Activated CD8-positive, alpha-beta T cell treated with anti-CD3 and anti-CD28 coated beads for 36 hours (primary cell): ENCODE measurements at regions not wholly inside any gene's neighbourhood (a gene's known extent, or its start where the extent isn't known, plus 50 kb on each side); places are given as distances from the start of the nearest gene placed in this dataset.
A peak's percentile ranks its signal among the peaks of the same experiment; 100 is the strongest.
"Not testable (repeated sequence)": the region's sequence is repeated elsewhere in the genome, so short reads cannot be mapped to it uniquely, and the experiment has no call there.

Experiments
- ATAC-seq: fragments of 200-7000 bp; cut with Tn5 transposase; one replicate; pipeline ENCODE4 v1.10.0; 2021; ENCODE audit warnings: mild to moderate bottlenecking, moderate library complexity
- CTCF ChIA-PET: fragments of 350-600 bp; sonication (Branson Sonifier 250); formaldehyde crosslinking; loops from one replicate; lab custom pipeline; 2021; ENCODE audit warnings: antibody characterized with exemption; lab: Charles Lee
- POLR2A ChIA-PET: fragments of 350-600 bp; sonication (Branson Sonifier 250); formaldehyde crosslinking; loops from one replicate; lab custom pipeline; 2021; ENCODE audit warnings: antibody characterized with exemption; lab: Charles Lee
- DNase-seq: peaks from one replicate; pipeline ENCODE4 v3.0.0-alpha.2; 2020
- H3K27ac Mint-ChIP-seq: one replicate; pipeline ENCODE4 v1.8.0; 2021; ENCODE audit warnings: mild to moderate bottlenecking, mixed read lengths
- H3K27me3 Mint-ChIP-seq: one replicate; pipeline ENCODE4 v1.8.0; 2021; ENCODE audit warnings: mixed read lengths
- H3K36me3 Mint-ChIP-seq: one replicate; pipeline ENCODE4 v1.8.0; 2021; ENCODE audit warnings: low read depth, mixed read lengths
- H3K4me1 Mint-ChIP-seq: one replicate; pipeline ENCODE4 v1.8.0; 2021; ENCODE audit warnings: low read depth, mixed read lengths
- H3K4me3 Mint-ChIP-seq: one replicate; pipeline ENCODE4 v1.8.0; 2021; ENCODE audit warnings: mild to moderate bottlenecking, moderate library complexity, mixed read lengths
- H3K9me3 Mint-ChIP-seq: one replicate; pipeline ENCODE4 v1.8.0; 2021; ENCODE audit warnings: mixed read lengths
- intact Hi-C: fragments of 100-400 bp; cut with micrococcal nuclease; formaldehyde crosslinking; loops from one replicate; pipeline ENCODE4 v1.10.0; 2022

DNA sequence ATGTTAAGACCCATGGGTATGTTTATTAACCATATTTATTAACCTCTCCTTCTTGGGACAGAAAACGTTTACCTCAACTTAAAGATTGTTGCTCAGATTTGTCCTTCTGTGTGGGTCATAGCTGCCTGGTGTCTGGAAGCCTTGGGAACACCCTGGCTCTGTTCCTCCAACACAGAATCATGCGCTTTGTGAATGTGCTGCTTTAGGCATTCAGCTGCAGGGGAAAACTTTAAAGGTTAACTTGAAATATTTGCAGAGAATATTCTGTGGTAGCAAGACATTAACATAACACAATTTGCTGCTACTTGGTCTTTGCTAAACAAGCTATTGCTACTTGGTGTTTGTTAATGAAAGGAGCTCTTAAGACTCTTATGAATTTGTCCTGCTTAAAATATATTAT lies 50.5 kb upstream of the THOC3 start:
- H3K4me1 Mint-ChIP-seq, POLR2A ChIA-PET, H3K4me3 Mint-ChIP-seq, ATAC-seq, DNase-seq, H3K27me3 Mint-ChIP-seq, CTCF ChIA-PET, H3K27ac Mint-ChIP-seq, H3K36me3 Mint-ChIP-seq, intact Hi-C loops, H3K9me3 Mint-ChIP-seq: not testable (repeated sequence)

DNA sequence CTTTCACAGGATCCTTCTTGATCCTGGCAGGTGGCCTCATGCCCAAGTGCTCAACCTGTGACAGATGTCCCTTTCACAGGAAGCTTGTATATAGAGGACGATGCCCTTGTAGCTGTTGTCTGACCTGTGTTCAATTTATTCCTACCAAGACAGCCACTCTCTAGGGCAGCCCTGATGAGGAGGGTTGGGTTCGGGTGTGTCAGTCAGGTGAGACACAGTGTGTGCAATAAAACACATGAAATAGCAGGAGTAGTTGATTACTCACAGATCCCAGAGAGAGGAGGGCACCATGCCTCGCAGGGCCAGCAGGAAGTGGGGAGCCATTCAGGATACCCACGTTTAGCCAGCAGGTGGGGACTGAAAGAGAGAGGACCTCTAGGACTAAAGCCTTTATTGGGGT lies 52.7 kb upstream of the THOC3 start:
- H3K27me3 Mint-ChIP-seq, DNase-seq, CTCF ChIA-PET, H3K27ac Mint-ChIP-seq, H3K4me3 Mint-ChIP-seq, H3K36me3 Mint-ChIP-seq, POLR2A ChIA-PET, H3K9me3 Mint-ChIP-seq, ATAC-seq, H3K4me1 Mint-ChIP-seq, intact Hi-C loops: not testable (repeated sequence)

DNA sequence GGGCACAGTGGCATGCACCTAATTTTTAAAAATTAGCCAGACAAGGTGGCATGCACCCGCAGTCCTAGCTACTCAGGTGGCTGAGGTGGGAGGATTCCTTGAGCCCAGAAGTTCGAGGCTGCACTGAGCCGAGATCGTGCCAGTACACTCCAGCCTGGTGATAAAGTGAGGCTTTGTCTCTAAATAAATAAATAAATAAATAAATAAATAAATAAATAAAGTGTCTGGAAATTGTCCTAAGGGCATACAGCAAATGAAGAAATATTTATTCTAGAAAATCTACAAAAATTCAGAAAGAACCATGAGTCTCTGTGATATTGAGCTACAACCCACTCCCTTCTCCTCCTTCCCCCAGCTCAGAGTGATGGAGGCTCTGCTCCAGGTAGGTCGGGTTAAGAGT lies 55.4 kb upstream of the THOC3 start:
- H3K9me3 Mint-ChIP-seq, DNase-seq, POLR2A ChIA-PET, H3K27ac Mint-ChIP-seq, CTCF ChIA-PET, ATAC-seq, H3K4me1 Mint-ChIP-seq, H3K4me3 Mint-ChIP-seq, H3K27me3 Mint-ChIP-seq, H3K36me3 Mint-ChIP-seq, intact Hi-C loops: not testable (repeated sequence)

DNA sequence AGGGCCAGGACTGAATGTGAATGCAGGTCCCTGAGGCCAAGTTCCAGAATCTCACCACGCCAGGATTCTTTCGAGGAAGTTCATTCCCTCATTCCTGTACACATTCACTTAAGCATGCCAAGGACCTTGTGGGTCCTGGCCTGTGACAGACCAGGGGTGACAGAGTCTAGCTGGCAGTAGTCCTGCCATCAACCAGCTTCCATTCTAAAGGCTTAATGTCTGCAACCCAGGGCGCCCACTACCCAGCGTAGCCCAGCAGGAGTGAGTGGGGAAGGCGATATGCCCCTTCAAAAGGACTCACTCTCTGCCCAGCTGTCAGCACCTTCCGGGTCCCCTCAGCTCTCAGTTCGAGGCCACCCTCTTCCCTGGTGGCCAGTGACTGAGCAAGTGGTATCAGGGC lies 61.3 kb upstream of the THOC3 start:
- DNase-seq, result not testable (repeated sequence)

GRCh38 chr5:176030361-176031117 lies 62.4 kb upstream of the THOC3 start:
- H3K9me3 Mint-ChIP-seq, POLR2A ChIA-PET, H3K4me3 Mint-ChIP-seq, DNase-seq, H3K36me3 Mint-ChIP-seq, intact Hi-C loops, CTCF ChIA-PET, H3K27ac Mint-ChIP-seq, H3K4me1 Mint-ChIP-seq, H3K27me3 Mint-ChIP-seq: not testable (repeated sequence)
- ATAC-seq, result peak; percentile 13

More for the DNA sequence above, 61.3 kb upstream of the THOC3 start:
- H3K9me3 Mint-ChIP-seq, intact Hi-C loops, H3K27me3 Mint-ChIP-seq, ATAC-seq, H3K4me1 Mint-ChIP-seq, H3K27ac Mint-ChIP-seq, CTCF ChIA-PET, POLR2A ChIA-PET, H3K4me3 Mint-ChIP-seq, H3K36me3 Mint-ChIP-seq: not testable (repeated sequence)

DNA sequence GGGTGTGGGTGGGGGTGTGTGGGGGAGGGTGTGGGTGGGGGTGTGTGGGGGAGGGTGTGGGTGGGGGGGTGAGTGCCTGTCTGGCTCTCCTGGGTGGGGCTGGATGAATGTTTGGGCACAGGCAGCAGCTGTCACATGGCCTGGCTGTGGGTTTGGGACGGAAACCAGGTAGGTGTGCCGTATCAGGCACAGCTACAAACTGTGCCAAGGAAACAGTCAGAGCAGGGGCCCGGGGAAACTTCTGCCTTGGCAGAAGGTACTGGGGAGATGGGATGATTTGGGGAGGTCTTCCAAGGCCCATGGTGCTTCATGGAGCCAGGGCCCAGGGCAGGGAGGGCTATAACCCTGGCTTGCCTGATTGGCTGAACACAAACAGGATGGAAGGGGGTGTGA lies 63.0 kb upstream of the THOC3 start:
- intact Hi-C loops, CTCF ChIA-PET, H3K27me3 Mint-ChIP-seq, H3K9me3 Mint-ChIP-seq, H3K36me3 Mint-ChIP-seq, H3K4me3 Mint-ChIP-seq, H3K27ac Mint-ChIP-seq, DNase-seq, H3K4me1 Mint-ChIP-seq, POLR2A ChIA-PET: not testable (repeated sequence)
- ATAC-seq, result peak; percentile 46

DNA sequence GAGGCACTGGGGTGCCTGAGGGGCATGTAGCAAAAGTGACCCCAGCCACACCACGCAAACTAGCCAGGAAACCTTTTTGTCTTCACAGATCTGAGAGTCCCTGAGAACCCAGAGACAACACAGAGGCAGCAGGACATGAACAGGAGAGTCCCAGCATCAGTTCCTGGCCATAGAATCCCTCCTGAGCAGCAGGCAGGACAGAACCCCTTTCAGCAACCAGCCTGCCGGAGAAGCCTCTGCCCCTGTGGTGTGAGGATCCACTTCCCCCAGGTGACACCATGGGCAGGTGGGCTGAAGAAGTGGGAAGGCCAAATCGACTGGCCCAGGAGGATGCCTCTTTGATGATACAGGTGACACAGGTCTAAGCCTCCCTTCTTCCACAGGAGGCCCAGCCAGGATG lies 65.1 kb upstream of the THOC3 start:
- intact Hi-C loops, H3K27ac Mint-ChIP-seq, ATAC-seq, H3K4me3 Mint-ChIP-seq, H3K27me3 Mint-ChIP-seq, H3K9me3 Mint-ChIP-seq, DNase-seq, CTCF ChIA-PET, POLR2A ChIA-PET, H3K36me3 Mint-ChIP-seq: not testable (repeated sequence)
- peaks cover 15% of the 10 kb centered on the region for H3K4me1 Mint-ChIP-seq

GRCh38 chr5:176034407-176035200 lies 66.5 kb upstream of the THOC3 start:
- CTCF ChIA-PET, H3K9me3 Mint-ChIP-seq, intact Hi-C loops, H3K36me3 Mint-ChIP-seq, DNase-seq, H3K27me3 Mint-ChIP-seq, POLR2A ChIA-PET: not testable (repeated sequence)
- peak overlapping the region; percentile 38 for H3K4me3 Mint-ChIP-seq
- peaks cover 21% of the 10 kb centered on the region for H3K4me1 Mint-ChIP-seq
- H3K27ac Mint-ChIP-seq, result peak overlapping the region; percentile 73
- peak; percentile 34 for ATAC-seq

GRCh38 chr5:176035201-176035530 lies 67.1 kb upstream of the THOC3 start:
- Mint-ChIP-seq H3K27ac (peak overlapping the region; percentile 73), H3K4me3 (peak overlapping the region; percentile 38), H3K4me1 (peaks cover 21% of the 10 kb centered on the region)
- H3K27me3 Mint-ChIP-seq, H3K9me3 Mint-ChIP-seq, ATAC-seq, DNase-seq, CTCF ChIA-PET, POLR2A ChIA-PET, intact Hi-C loops, H3K36me3 Mint-ChIP-seq: not testable (repeated sequence)

- CTCF ChIA-PET, POLR2A ChIA-PET, H3K27me3 Mint-ChIP-seq, intact Hi-C loops, DNase-seq, H3K36me3 Mint-ChIP-seq, H3K9me3 Mint-ChIP-seq: not testable (repeated sequence)
- ATAC-seq, result peak; percentile 26
- H3K27ac Mint-ChIP-seq, result peak overlapping the region; percentile 68
- peaks cover 21% of the 10 kb centered on the region for H3K4me1 Mint-ChIP-seq
- peak overlapping the region; percentile 45 for H3K4me3 Mint-ChIP-seq
These were observed 67.7 kb upstream of the THOC3 start for GRCh38 chr5:176035816-176036308.

- POLR2A ChIA-PET, H3K27me3 Mint-ChIP-seq, DNase-seq, H3K9me3 Mint-ChIP-seq, intact Hi-C loops, H3K36me3 Mint-ChIP-seq, CTCF ChIA-PET: not testable (repeated sequence)
- ATAC-seq, result peak; percentile 2
- Mint-ChIP-seq H3K4me3 (peak overlapping the region; percentile 45), H3K4me1 (peaks cover 21% of the 10 kb centered on the region), H3K27ac (peak overlapping the region; percentile 68)
These were observed 68.3 kb upstream of the THOC3 start for GRCh38 chr5:176036391-176036790.

DNA sequence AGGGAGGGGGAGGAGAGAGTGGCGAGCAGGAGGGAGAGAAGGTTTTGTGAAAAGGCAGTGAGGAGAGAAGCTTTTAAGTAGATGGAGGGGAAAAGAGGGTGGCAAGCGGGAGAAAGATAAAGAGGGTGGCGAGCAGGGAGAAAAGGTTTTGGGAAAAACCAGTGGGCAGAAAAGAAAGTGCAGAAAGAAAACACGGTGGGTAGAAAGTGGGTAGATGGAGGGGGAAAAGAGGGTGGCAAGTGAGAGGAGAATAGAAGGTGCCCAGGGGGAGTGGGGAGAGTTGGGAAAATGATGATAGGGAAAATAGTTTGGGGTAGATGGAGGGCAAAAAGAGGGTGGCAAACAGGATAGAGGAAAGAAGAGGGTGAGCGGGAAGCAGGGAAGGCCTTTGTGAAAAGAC lies 69.1 kb upstream of the THOC3 start:
- POLR2A ChIA-PET, DNase-seq, ATAC-seq, H3K27me3 Mint-ChIP-seq, H3K4me3 Mint-ChIP-seq, H3K36me3 Mint-ChIP-seq, CTCF ChIA-PET, H3K9me3 Mint-ChIP-seq, H3K27ac Mint-ChIP-seq, intact Hi-C loops: not testable (repeated sequence)
- peaks cover 25% of the 10 kb centered on the region for H3K4me1 Mint-ChIP-seq
